ENCODE measurements at regions not wholly inside any gene's neighbourhood (a gene's known extent, or its start where the extent isn't known, plus 50 kb on each side); places are given as distances from the start of the nearest gene placed in this dataset.

DNA sequence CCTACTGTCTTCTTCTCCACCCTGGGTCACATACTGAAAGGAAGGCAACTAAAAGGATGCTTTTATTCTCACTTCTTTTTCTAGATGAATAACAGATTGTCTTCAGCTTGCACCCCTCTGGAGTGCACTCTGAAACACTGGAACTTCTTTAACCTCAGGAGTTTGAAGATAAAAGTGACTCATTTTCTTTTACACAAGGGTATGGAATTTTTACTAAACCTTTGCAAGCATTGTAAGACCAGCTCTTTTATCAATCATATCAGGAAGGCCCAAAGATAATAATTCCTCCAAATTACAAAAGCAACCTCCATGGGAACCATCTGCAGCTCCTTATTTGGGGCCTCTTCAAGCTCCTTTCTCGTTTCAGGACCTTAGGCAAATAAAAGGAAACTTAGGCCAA, 193.5 kb upstream of the KIF2B start:
- TF ChIP-seq MXI1 (IDR thresholded peaks at IDR 0.05; ENCODE audit: borderline replicate concordance, low read depth, low read length) (no peak), ZNF354B (CRISPR knock-in tag; IDR thresholded peaks at IDR 0.05) (no peak), ZNF703 (CRISPR knock-in tag; IDR thresholded peaks at IDR 0.05; ENCODE audit: borderline replicate concordance) (no peak), CBFB (CRISPR knock-in tag; IDR thresholded peaks at IDR 0.05) (no peak), ZNF543 (CRISPR knock-in tag; IDR thresholded peaks at IDR 0.05) (no peak), ZIK1 (CRISPR knock-in tag; IDR thresholded peaks at IDR 0.05; ENCODE audit: borderline replicate concordance, low read depth) (no peak), ZNF17 (CRISPR knock-in tag; IDR thresholded peaks at IDR 0.05) (no peak), EZH2 (conservative IDR thresholded peaks at IDR 0.05; ENCODE audit: low read depth, low read length) (no peak)

Measured in HepG2 (cell line).